Progenitor cell of endocrine pancreas (in vitro differentiated cells): ENCODE measurements at regions not wholly inside any gene's neighbourhood (a gene's known extent, or its start where the extent isn't known, plus 50 kb on each side); places are given as distances from the start of the nearest gene placed in this dataset.

Experiments used
- DNase-seq: peaks from one replicate; pipeline ENCODE4 v3.0.0; 2021; ENCODE audit warnings: low spot score; ENCODE audit not compliant: unreplicated experiment
- H3K27ac Mint-ChIP-seq: 2 replicates; pipeline ENCODE4 v1.8.0; 2021; ENCODE audit warnings: mild to moderate bottlenecking, moderate library complexity, mixed read lengths
- H3K27me3 Mint-ChIP-seq: 2 replicates; pipeline ENCODE4 v1.8.0; 2021; ENCODE audit warnings: mixed read lengths
- H3K36me3 Mint-ChIP-seq: 2 replicates; pipeline ENCODE4 v1.8.0; 2022; ENCODE audit warnings: mixed read lengths; ENCODE audit not compliant: insufficient read depth
- H3K4me1 Mint-ChIP-seq: 2 replicates; pipeline ENCODE4 v1.8.0; 2021; ENCODE audit warnings: low read depth, mixed read lengths
- H3K4me3 Mint-ChIP-seq: 2 replicates; pipeline ENCODE4 v1.8.0; 2021; ENCODE audit warnings: low read depth, mild to moderate bottlenecking, moderate library complexity, mixed read lengths
- H3K9me3 Mint-ChIP-seq: 2 replicates; pipeline ENCODE4 v1.8.0; 2021; ENCODE audit warnings: low read depth, mixed read lengths
- CTCF ChIP-seq: fragments of 200-600 bp; sonication (generic); IDR thresholded peaks from one replicate; pipeline ENCODE4 v1.5.0; 2021; ENCODE audit warnings: antibody characterized with exemption, mild to moderate bottlenecking; ENCODE audit not compliant: unreplicated experiment

- Mint-ChIP-seq H3K9me3 (peaks cover 3% of the 10 kb centered on the region), H3K27ac (no peak overlapping the region), H3K36me3 (no peaks in the 10 kb centered on the region), H3K27me3 (peaks cover 16% of the 10 kb centered on the region), H3K4me1 (peaks cover 9% of the 10 kb centered on the region), H3K4me3 (no peak overlapping the region)
- DNase-seq: no peak
- TF ChIP-seq CTCF: no peak
These were observed 276.5 kb upstream of the SMARCA2 start for GRCh38 chr9:1738511-1739100.

- Mint-ChIP-seq H3K9me3 (no peaks in the 10 kb centered on the region), H3K4me3 (no peak overlapping the region), H3K36me3 (no peaks in the 10 kb centered on the region), H3K27ac (no peak overlapping the region), H3K4me1 (no peaks in the 10 kb centered on the region), H3K27me3 (peaks cover 12% of the 10 kb centered on the region)
- TF ChIP-seq CTCF: no peak
- no peak for DNase-seq
These were observed 271.8 kb upstream of the SMARCA2 start for GRCh38 chr9:1743121-1743960.

GRCh38 chr9:1745980-1746379 is 269.2 kb upstream of the SMARCA2 start:
- Mint-ChIP-seq H3K27me3 (peaks cover 12% of the 10 kb centered on the region), H3K36me3 (no peaks in the 10 kb centered on the region), H3K4me3 (no peak overlapping the region), H3K4me1 (no peaks in the 10 kb centered on the region), H3K27ac (no peak overlapping the region), H3K9me3 (peaks cover 5% of the 10 kb centered on the region)
- TF ChIP-seq CTCF: no peak
- DNase-seq: no peak

- H3K27ac Mint-ChIP-seq: no peak overlapping the region
- H3K4me3 Mint-ChIP-seq: no peak overlapping the region
- no peaks in the 10 kb centered on the region for H3K36me3 Mint-ChIP-seq
- no peak for TF ChIP-seq CTCF
- no peak for DNase-seq
- no peaks in the 10 kb centered on the region for H3K4me1 Mint-ChIP-seq
- H3K9me3 Mint-ChIP-seq: peaks cover 10% of the 10 kb centered on the region
- H3K27me3 Mint-ChIP-seq: peaks cover 12% of the 10 kb centered on the region
These were observed 267.7 kb upstream of the SMARCA2 start for GRCh38 chr9:1747417-1747967.

- Mint-ChIP-seq H3K36me3 (no peaks in the 10 kb centered on the region), H3K27ac (no peak overlapping the region), H3K4me1 (no peaks in the 10 kb centered on the region), H3K9me3 (peaks cover 14% of the 10 kb centered on the region), H3K4me3 (no peak overlapping the region), H3K27me3 (peaks cover 11% of the 10 kb centered on the region)
- DNase-seq: no peak
- TF ChIP-seq CTCF: no peak
These were observed 266.7 kb upstream of the SMARCA2 start for GRCh38 chr9:1748407-1748806.
